ENCODE measurements at regions not wholly inside any gene's neighbourhood (a gene's known extent, or its start where the extent isn't known, plus 50 kb on each side); places are given as distances from the start of the nearest gene placed in this dataset.
"Not testable (repeated sequence)": the region's sequence is repeated elsewhere in the genome, so short reads cannot be mapped to it uniquely, and the experiment has no call there.

- no peak for DNase-seq (ENCODE audit: low read depth)
Observed at GRCh38 chr21:39082656-39083376, 100.4 kb downstream of the PSMG1 start.

- DNase-seq (ENCODE audit: low read depth): no peak
Observed at GRCh38 chr21:39080366-39080765, 102.9 kb downstream of the PSMG1 start.

- no peak for DNase-seq (ENCODE audit: low read depth)
Observed at GRCh38 chr21:39079617-39080016, 103.6 kb downstream of the PSMG1 start.

- no peak for DNase-seq (ENCODE audit: low read depth)
Observed at GRCh38 chr21:39078322-39079065, 104.8 kb downstream of the PSMG1 start.

- DNase-seq (ENCODE audit: low read depth): no peak
Observed at GRCh38 chr21:39077876-39078275, 105.4 kb downstream of the PSMG1 start.

GRCh38 chr21:39074508-39074907 lies 108.7 kb downstream of the PSMG1 start:
- DNase-seq (ENCODE audit: low read depth): no peak

GRCh38 chr21:39073717-39074116 lies 109.5 kb downstream of the PSMG1 start:
- DNase-seq (ENCODE audit: low read depth): peak; percentile 27

GRCh38 chr21:39073063-39073462 lies 110.2 kb downstream of the PSMG1 start:
- no peak for DNase-seq (ENCODE audit: low read depth)

GRCh38 chr21:39072468-39072867 lies 110.8 kb downstream of the PSMG1 start:
- DNase-seq (ENCODE audit: low read depth): no peak

GRCh38 chr21:39071623-39072214 lies 111.5 kb downstream of the PSMG1 start:
- peak; percentile 17 for DNase-seq (ENCODE audit: low read depth)

GRCh38 chr21:39069856-39070255 lies 113.4 kb downstream of the PSMG1 start:
- DNase-seq (ENCODE audit: low read depth): not testable (repeated sequence)

GRCh38 chr21:39066829-39067780 lies 116.1 kb downstream of the PSMG1 start:
- DNase-seq (ENCODE audit: low read depth): no peak

GRCh38 chr21:39065917-39066316 lies 117.3 kb downstream of the PSMG1 start:
- no peak for DNase-seq (ENCODE audit: low read depth)

- no peak for DNase-seq (ENCODE audit: low read depth)
Observed at GRCh38 chr21:39064325-39065012, 118.8 kb downstream of the PSMG1 start.

GRCh38 chr21:39063517-39063916 lies 119.7 kb downstream of the PSMG1 start:
- no peak for DNase-seq (ENCODE audit: low read depth)

- DNase-seq (ENCODE audit: low read depth): no peak
Observed at GRCh38 chr21:39062196-39062595, 121.1 kb downstream of the PSMG1 start.

GRCh38 chr21:39061766-39062165 lies 121.5 kb downstream of the PSMG1 start:
- DNase-seq (ENCODE audit: low read depth): no peak

- no peak for DNase-seq (ENCODE audit: low read depth)
Observed at GRCh38 chr21:39060485-39061083, 122.7 kb downstream of the PSMG1 start.

- DNase-seq (ENCODE audit: low read depth): no peak
Observed at GRCh38 chr21:39057121-39057520, 126.1 kb downstream of the PSMG1 start.

- no peak for DNase-seq (ENCODE audit: low read depth)
Observed at GRCh38 chr21:39056636-39057035, 126.6 kb downstream of the PSMG1 start.

GRCh38 chr21:39055167-39055767 lies 128.0 kb downstream of the PSMG1 start:
- no peak for DNase-seq (ENCODE audit: low read depth)

Measured in stromal cell of bone marrow (primary cell).